Effector CD8-positive, alpha-beta T cell (primary cell): ENCODE measurements at regions not wholly inside any gene's neighbourhood (a gene's known extent, or its start where the extent isn't known, plus 50 kb on each side); places are given as distances from the start of the nearest gene placed in this dataset.

ENCODE experiments used
- DNase-seq: peaks from one replicate; lab custom pipeline; 2025; lab: John Stamatoyannopoulos, UW

GRCh38 chrX:43508694-43509093 lies 147.4 kb upstream of the MAOA start:
- no peak for DNase-seq

GRCh38 chrX:43510209-43510608 lies 145.9 kb upstream of the MAOA start:
- no peak for DNase-seq

- DNase-seq: no peak
Measured at GRCh38 chrX:43513085-43513484, 143.0 kb upstream of the MAOA start.

GRCh38 chrX:43514820-43515219 lies 141.3 kb upstream of the MAOA start:
- no peak for DNase-seq

DNA sequence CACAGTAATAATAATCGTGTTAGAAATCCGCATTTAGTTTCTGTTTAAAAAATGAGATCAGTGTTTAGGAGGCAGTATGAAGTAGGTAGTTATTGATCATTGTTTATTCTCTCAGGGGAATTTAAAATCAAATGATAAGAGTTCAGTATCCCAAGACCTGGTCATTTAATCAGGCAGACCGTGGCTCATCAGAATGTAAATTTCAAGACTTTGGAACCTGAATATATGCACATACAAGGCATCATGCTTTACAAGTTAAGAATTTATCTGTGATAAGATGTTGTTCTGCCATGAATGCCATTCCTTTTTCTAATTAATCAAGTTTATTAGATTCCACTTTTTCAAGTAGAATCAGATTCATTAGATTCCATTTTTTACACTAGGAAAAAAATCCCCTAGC lies 133.5 kb upstream of the MAOA start:
- no peak for DNase-seq

- no peak for DNase-seq
Measured at GRCh38 chrX:43525901-43526610, 130.0 kb upstream of the MAOA start.

DNA sequence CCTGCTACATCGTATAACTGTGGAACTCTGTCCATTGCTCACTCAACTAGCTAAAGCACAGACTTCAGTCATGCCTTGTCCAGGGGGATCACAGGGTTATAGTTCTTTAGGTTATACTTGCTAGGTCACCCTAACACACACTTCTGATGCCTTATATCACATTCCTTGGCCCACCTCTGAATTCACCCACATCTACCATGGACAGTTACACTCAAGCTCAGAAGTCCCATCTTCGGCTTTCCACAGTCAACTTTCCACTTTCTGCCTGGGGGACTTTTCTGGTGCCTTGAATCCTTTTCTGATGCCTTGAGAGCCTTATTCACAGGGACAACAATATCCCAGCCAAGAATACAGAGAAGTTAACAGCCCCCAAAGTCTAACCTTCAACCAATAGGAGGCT lies 129.2 kb upstream of the MAOA start:
- DNase-seq: no peak

GRCh38 chrX:43527801-43528200 lies 128.3 kb upstream of the MAOA start:
- DNase-seq: no peak

- DNase-seq: no peak
Measured at GRCh38 chrX:43530837-43531236, 125.3 kb upstream of the MAOA start.

GRCh38 chrX:43540318-43540717 lies 115.8 kb upstream of the MAOA start:
- DNase-seq: no peak

- no peak for DNase-seq
Measured at GRCh38 chrX:43551590-43551989, 104.5 kb upstream of the MAOA start.

DNA sequence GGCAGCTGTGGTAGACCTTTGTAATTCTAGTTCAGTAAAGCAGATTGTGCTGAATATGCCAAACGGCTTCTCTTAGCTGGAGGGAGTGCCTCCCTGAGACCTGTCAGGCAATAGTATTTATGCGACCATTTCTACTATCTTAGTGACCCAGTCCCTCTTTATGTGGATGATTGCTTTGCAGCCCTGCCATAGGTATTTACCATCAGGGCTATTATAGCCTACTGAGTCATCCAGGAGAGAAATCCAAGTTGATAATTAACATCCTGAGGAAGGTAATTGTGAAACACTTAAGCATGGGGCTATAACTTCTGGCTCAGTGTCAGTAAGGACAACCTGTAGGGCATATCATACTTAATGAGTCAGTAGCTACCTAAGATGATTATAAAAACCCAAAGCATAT lies 103.9 kb upstream of the MAOA start:
- no peak for DNase-seq

DNA sequence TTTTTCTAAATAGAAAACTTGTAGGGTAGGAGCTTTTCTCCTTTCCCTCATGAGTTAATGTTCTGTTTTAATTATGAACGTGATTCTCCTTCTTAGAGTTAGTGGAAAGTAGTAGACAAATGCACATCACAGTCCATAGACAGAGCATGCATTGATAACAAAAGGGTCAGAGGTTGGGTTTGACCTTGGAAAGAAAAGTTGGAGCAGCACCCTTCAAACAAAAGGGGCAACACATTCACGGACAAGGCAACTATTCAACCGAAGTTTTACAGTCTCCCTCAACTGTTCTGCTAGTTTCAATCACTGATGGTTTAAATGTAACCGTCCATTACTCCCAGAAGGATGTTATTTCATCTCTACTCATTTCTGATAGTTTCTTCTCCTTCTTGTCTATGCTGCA lies 103.4 kb upstream of the MAOA start:
- no peak for DNase-seq

GRCh38 chrX:43553257-43553656 lies 102.8 kb upstream of the MAOA start:
- no peak for DNase-seq

GRCh38 chrX:43556207-43556606 lies 99.9 kb upstream of the MAOA start:
- DNase-seq: no peak

- peak; percentile 8 for DNase-seq
Measured at GRCh38 chrX:43557792-43558191, 98.3 kb upstream of the MAOA start.

GRCh38 chrX:43559644-43560043 lies 96.5 kb upstream of the MAOA start:
- DNase-seq: no peak

GRCh38 chrX:43560247-43560946 lies 95.7 kb upstream of the MAOA start:
- no peak for DNase-seq

DNA sequence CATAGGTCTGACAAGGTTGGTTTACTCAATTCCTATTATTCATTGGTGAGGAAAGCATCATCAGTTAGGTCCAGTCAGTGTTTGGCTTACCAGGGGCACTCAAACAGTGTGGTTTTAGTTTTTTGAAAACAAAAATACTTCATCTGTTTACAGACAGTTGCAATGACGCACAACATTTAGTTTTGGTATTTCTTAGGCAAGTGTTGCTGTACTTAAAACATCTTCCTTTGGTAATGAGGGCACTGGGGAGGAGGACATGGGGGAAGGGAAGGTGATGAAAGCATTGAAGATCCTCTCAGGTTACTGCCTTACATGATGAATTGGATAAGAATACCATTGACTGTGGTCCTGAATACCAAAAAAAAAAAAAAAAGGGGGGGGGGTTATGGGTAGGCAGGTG lies 93.7 kb upstream of the MAOA start:
- DNase-seq: no peak

DNA sequence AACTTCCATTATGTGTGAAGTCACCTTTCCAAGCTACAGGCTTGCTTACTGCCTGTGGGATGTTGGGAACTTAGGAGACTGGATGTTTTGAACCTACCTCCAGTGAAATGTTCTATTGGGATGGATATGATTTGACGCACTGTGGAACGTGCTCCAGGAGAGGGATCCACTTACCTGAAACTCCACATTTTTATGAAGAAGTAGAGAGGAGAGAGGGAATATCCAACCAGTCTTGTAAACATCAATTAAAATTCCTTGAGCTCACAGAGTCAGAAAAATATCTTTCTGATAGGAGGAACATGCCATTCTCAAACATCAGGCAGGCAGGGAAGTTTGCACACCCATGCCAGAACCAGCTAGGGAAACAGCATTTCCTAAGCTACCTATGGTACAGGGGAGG lies 91.1 kb upstream of the MAOA start:
- DNase-seq: no peak

GRCh38 chrX:43566170-43566569 lies 89.9 kb upstream of the MAOA start:
- no peak for DNase-seq

GRCh38 chrX:43573441-43574015 lies 82.6 kb upstream of the MAOA start:
- DNase-seq: no peak

- DNase-seq: no peak
Measured at GRCh38 chrX:43580621-43581020, 75.5 kb upstream of the MAOA start.
